BLaER1 (cell line): ENCODE measurements at regions not wholly inside any gene's neighbourhood (a gene's known extent, or its start where the extent isn't known, plus 50 kb on each side); places are given as distances from the start of the nearest gene placed in this dataset.

Experiments
- H3K27ac ChIP-seq: shearing (Covaris generic); formaldehyde crosslinking; 2 replicates; pipeline ENCODE4 v1.8.1; 2022
- H3K27me3 ChIP-seq: shearing (Covaris generic); formaldehyde crosslinking; 2 replicates; pipeline ENCODE4 v1.8.1; 2022
- H3K36me3 ChIP-seq: shearing (Covaris generic); formaldehyde crosslinking; 2 replicates; pipeline ENCODE4 v1.8.1; 2022
- H3K4me1 ChIP-seq: shearing (Covaris generic); formaldehyde crosslinking; 2 replicates; pipeline ENCODE4 v1.8.1; 2022
- H3K4me2 ChIP-seq: shearing (Covaris generic); formaldehyde crosslinking; 2 replicates; pipeline ENCODE4 v1.8.1; 2022
- H3K4me3 ChIP-seq: shearing (Covaris generic); formaldehyde crosslinking; 2 replicates; pipeline ENCODE4 v1.8.1; 2022
- H3K9ac ChIP-seq: shearing (Covaris generic); formaldehyde crosslinking; 2 replicates; pipeline ENCODE4 v1.8.1; 2022
- H3K9me3 ChIP-seq: shearing (Covaris generic); formaldehyde crosslinking; 2 replicates; pipeline ENCODE4 v1.8.1; 2022
- H4K20me1 ChIP-seq: shearing (Covaris generic); formaldehyde crosslinking; 2 replicates; pipeline ENCODE4 v1.8.1; 2022
- Cebpa-rat ChIP-seq: shearing (Covaris generic); IDR thresholded peaks from 2 replicates; pipeline ENCODE4 v1.8.1; 2022

DNA sequence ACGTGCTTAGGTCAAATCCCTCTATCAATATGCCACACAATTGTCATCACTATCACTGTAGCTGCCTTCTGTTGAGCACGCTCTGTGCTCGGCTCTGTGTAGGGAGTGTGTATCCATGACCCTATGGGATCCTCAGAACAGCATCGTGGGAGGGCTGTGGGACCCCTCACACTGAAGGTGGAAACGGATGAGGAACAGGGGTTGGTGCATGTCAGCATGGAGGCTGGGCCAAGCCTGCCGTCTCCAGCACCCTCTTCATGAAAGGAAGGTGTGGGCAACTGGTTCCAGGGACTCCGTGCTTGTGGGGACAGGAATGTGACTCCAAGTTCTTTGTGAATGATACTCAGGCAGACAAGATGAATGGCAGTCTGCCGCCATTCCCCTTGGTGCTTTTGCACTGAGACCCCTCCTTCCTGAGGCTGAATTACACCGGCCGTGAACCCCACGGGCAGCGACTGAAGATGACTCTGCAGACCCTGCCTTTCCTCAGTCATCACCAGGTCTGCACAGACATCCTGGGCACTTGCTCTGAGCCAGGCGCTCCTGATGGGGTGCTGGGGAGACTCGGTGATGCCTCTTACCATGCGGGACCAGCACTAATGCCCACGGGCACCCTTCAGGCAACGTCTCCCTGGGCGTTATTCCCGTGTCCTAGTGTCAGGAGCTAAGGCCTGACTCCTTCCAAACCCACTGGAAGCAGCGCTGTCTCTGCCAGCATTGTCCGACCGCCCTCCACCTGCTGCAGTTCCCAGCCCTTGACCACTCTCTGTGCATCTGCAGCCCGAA lies 495.2 kb downstream of the TCERG1L start:
- Histone ChIP-seq H3K4me1 (peaks cover 35% of the 10 kb centered on the region), H3K9me3 (peaks cover 37% of the 10 kb centered on the region), H3K36me3 (no peaks in the 10 kb centered on the region), H3K4me2 (no peak overlapping the region), H3K27ac (no peak overlapping the region), H3K9ac (no peak overlapping the region), H3K27me3 (no peaks in the 10 kb centered on the region), H3K4me3 (no peak overlapping the region), H4K20me1 (no peaks in the 10 kb centered on the region)
- TF ChIP-seq Cebpa-rat: no peak

DNA sequence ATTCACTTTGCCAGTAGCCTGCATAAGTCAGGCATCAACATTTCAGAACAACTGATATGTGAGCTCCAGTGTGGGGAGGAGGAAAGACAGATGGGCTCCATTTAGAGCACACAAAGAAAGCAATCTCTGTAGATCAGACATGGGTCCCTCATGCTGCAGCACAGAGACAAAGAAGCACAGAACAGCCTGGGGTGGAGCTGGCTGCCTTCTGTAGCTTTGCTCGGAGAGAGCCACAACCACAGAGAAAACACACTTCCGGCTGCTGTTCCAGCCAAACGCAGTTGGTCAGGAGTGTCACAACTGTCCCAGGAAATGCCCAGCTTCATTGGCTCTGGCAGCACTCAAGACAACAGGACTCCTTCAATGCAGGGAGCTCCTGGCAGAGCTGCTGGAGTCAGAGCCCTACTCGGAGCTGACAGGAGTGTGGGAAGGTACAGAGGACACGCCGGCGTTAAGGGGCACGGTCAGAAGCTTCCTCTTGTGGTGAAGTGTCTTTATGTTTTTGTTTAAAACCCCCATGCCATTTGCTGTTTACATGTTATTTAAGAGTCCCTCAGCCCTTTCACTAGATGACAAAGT lies 494.4 kb downstream of the TCERG1L start:
- Histone ChIP-seq H3K9ac (no peak overlapping the region), H3K4me2 (no peak overlapping the region)

DNA sequence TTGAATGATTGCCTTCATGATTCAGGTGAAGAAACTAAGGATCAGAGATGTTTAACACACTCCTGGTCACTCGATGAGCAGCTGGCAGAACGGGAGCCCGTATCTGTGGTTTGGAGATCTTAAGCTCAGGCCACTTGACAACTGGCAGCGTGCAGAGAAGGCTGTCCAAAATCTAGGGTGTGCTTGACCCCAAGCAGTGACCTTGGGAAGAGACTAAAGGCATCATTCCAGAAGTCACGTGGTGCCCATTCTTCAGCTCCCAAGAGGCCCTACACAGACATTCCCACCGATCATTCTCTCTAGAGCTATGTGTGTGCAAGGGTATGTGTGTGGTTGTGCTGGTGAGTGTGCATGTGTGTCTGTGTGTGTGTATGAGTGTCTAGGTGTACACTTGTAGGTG lies 493.8 kb downstream of the TCERG1L start:
- H3K4me2 ChIP-seq: no peak overlapping the region
- H3K4me3 ChIP-seq: no peak overlapping the region
- no peaks in the 10 kb centered on the region for H3K27me3 ChIP-seq
- H3K9me3 ChIP-seq: peaks cover 38% of the 10 kb centered on the region
- TF ChIP-seq Cebpa-rat: no peak
- no peaks in the 10 kb centered on the region for H3K36me3 ChIP-seq
- no peaks in the 10 kb centered on the region for H4K20me1 ChIP-seq
- no peak overlapping the region for H3K9ac ChIP-seq
- no peak overlapping the region for H3K27ac ChIP-seq
- H3K4me1 ChIP-seq: peaks cover 44% of the 10 kb centered on the region

More for the DNA sequence above, 494.4 kb downstream of the TCERG1L start:
- TF ChIP-seq Cebpa-rat: no peak
- Histone ChIP-seq H4K20me1 (no peaks in the 10 kb centered on the region), H3K27ac (no peak overlapping the region), H3K4me3 (no peak overlapping the region), H3K4me1 (peaks cover 43% of the 10 kb centered on the region), H3K9me3 (peaks cover 37% of the 10 kb centered on the region), H3K27me3 (no peaks in the 10 kb centered on the region), H3K36me3 (no peaks in the 10 kb centered on the region)

DNA sequence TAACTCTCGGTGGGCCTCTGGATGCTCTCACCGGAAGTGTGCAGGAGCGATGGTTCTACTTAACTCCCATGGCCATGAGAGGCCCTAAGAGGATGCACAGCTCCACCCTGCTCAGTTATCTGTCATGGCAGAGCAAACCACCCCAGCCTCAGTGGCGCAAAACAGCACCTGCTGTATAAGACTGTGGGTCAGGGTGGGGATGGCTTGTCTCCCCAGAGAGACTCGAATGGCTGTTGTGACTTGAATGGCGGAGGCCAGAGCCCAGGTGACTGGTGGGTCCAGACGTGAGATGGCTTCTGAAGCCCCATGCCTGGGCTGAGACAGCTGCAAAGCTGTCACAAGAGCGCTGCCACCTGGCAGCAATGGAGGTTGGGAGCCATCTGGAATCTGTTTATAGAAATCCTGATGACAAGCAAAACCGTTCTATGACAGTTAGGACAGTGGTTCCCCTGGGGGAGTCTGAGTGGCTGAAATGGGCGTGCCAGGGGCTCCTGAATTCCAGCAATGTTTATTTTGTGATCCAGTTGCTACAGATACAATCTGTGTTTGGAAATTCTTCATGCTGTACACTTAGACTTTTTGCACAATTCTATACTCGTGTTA lies 490.5 kb downstream of the TCERG1L start:
- H3K36me3 ChIP-seq: 0 out of 2 replicates have a peak, but pooled peaks cover 3% of the 10 kb centered on the region
- no peaks in the 10 kb centered on the region for H4K20me1 ChIP-seq
- H3K4me1 ChIP-seq: peaks cover 46% of the 10 kb centered on the region
- peak overlapping the region; percentile 81 for H3K27ac ChIP-seq
- H3K4me3 ChIP-seq: no peak overlapping the region
- TF ChIP-seq Cebpa-rat: 0 out of 2 replicates have a peak, but pooled peaks have one; percentile 10
- H3K4me2 ChIP-seq: peak overlapping the region; percentile 72
- peak overlapping the region; percentile 30; the same call in 1 of the 2 replicates for H3K9ac ChIP-seq
- H3K27me3 ChIP-seq: no peaks in the 10 kb centered on the region
- H3K9me3 ChIP-seq: peaks cover 65% of the 10 kb centered on the region

DNA sequence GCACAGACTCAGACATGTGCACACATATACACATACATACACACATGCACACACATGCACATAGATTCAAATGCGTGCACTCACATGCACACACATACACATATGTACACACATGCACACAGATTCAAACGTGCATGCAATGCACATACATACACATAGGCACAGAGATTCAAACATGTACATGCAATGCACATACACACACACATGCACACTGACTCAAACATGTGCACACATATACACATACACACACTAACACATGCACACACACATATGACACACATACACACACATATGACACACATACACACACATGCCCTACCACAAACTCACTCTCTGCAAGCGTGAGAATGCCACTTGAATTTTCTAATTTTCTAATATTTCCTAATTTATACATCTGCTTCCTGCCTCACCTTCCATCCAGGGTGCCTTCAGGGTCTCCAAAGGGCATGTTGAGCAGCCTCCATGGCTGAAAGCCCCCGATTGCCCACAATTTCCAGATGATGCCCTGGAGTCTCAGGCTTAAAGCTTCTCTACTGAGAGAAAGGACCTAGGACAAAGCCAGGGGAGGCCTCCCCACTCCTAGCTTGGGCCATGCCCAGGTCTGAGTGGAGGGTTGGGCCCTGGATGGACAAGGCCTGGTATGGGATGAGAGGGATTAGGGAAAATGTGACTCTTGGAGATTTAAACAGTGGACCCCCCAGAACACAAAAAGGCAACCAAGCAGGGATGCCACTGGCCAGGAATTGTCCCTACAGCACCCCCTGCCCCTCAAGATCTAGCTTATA lies 487.1 kb downstream of the TCERG1L start:
- 0 out of 2 replicates have a peak, but pooled peaks cover 5% of the 10 kb centered on the region for H3K36me3 ChIP-seq
- peaks cover 49% of the 10 kb centered on the region for H3K9me3 ChIP-seq
- no peak for TF ChIP-seq Cebpa-rat
- no peaks in the 10 kb centered on the region for H4K20me1 ChIP-seq
- peaks cover 40% of the 10 kb centered on the region for H3K4me1 ChIP-seq
- H3K27ac ChIP-seq: no peak overlapping the region
- H3K4me2 ChIP-seq: no peak overlapping the region
- H3K9ac ChIP-seq: no peak overlapping the region
- no peaks in the 10 kb centered on the region for H3K27me3 ChIP-seq
- no peak overlapping the region for H3K4me3 ChIP-seq

DNA sequence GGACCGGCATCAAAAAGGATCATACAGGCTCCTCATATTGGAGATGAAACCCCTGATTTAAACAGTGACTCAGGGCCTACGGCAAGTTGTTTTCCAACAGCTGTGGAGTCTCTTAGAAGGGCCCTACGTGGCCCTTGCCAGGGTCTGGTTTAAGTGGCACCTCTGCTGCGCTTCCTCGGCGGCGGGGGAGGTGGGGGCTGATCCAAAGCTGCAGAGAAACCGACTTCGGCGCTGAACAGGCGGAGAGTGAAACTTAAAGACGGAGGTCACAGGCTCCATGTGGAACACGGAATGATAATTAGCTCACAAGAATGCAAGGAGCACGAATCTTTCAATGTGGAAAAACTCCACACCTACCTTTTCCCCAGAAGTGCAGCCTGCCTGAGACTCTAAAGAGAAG lies 477.9 kb downstream of the TCERG1L start:
- peaks cover 37% of the 10 kb centered on the region for H3K4me1 ChIP-seq
- no peak for TF ChIP-seq Cebpa-rat
- H3K4me3 ChIP-seq: no peak overlapping the region
- H3K9ac ChIP-seq: no peak overlapping the region
- no peak overlapping the region for H3K27ac ChIP-seq
- H3K4me2 ChIP-seq: no peak overlapping the region
- H3K27me3 ChIP-seq: no peaks in the 10 kb centered on the region
- H4K20me1 ChIP-seq: no peaks in the 10 kb centered on the region
- H3K9me3 ChIP-seq: peaks cover 6% of the 10 kb centered on the region; the same call in 1 of the 2 replicates
- H3K36me3 ChIP-seq: no peaks in the 10 kb centered on the region

DNA sequence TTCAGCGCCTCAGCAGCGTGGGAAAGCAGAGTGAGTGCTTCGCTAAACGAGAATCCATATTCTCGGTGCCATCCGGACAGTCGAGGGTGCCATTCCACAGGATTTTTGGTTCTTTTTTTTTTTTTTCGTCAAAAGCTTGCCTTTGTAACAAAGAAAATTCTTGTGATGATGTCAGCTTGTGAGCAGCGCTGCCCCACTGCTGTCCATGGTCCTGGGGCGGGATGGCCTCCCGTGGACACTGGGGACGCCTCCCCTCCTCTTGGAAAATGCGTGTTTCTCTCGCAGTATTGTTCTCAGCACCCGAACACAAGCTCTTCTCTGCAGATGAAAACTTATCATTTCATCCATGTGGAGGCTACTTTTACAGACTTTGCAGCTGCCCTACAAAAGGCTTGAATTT lies 477.4 kb downstream of the TCERG1L start:
- no peak overlapping the region for H3K4me3 ChIP-seq
- no peak overlapping the region; the same call in 1 of the 2 replicates for H3K4me2 ChIP-seq
- no peak overlapping the region for H3K27ac ChIP-seq
- no peaks in the 10 kb centered on the region for H3K36me3 ChIP-seq
- H3K9me3 ChIP-seq: peaks cover 4% of the 10 kb centered on the region; the same call in 1 of the 2 replicates
- no peak overlapping the region for H3K9ac ChIP-seq
- H3K4me1 ChIP-seq: peaks cover 40% of the 10 kb centered on the region
- H3K27me3 ChIP-seq: no peaks in the 10 kb centered on the region
- H4K20me1 ChIP-seq: no peaks in the 10 kb centered on the region
- TF ChIP-seq Cebpa-rat: no peak

DNA sequence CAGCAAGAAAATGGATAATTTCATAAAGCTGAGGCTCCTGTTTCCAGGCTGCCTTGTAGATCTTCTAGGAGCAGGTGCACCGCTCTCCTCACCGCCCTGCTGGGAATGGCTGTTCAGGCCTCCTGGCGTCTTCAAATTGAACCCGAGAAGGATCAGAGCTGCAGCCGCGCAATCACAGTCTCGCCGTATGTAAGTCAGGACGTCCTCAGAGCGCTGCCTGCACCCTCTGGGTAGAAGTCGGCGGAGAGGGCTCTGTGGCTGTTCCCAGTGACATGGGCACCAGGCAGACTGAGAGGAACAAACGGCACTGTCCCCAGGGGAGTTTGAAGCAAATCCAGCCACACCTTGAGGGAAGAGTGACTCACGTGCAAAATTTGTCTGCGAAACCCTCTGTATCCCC lies 476.9 kb downstream of the TCERG1L start:
- H3K4me1 ChIP-seq: peaks cover 40% of the 10 kb centered on the region
- H3K4me2 ChIP-seq: peak overlapping the region; percentile 9; the same call in 1 of the 2 replicates
- peaks cover 4% of the 10 kb centered on the region; the same call in 1 of the 2 replicates for H3K9me3 ChIP-seq
- H4K20me1 ChIP-seq: no peaks in the 10 kb centered on the region
- no peak overlapping the region for H3K27ac ChIP-seq
- TF ChIP-seq Cebpa-rat: no peak
- no peaks in the 10 kb centered on the region for H3K27me3 ChIP-seq
- H3K36me3 ChIP-seq: no peaks in the 10 kb centered on the region
- no peak overlapping the region for H3K9ac ChIP-seq
- H3K4me3 ChIP-seq: no peak overlapping the region

DNA sequence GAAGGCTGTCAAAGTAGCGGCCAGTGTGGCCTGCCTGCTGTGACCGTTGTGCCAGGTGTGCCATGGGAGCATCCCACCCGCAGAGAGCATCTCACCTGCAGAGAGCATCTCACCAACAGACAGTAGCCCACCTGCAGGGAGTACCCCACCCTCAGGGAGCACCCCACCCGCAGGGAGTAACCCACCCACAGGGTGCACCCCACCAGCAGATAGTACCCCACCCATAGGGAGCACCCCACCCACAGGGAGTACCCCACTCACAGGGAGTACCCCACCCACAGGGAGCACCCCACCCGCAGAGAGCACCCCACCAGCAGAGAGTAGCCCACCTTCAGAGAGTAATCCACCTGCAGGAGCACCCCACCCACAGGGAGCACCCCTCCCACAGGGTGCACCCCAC lies 476.5 kb downstream of the TCERG1L start:
- Histone ChIP-seq H3K9ac (no peak overlapping the region), H4K20me1 (no peaks in the 10 kb centered on the region), H3K36me3 (no peaks in the 10 kb centered on the region), H3K9me3 (peaks cover 4% of the 10 kb centered on the region; the same call in 1 of the 2 replicates), H3K27ac (no peak overlapping the region), H3K4me1 (peaks cover 40% of the 10 kb centered on the region), H3K27me3 (no peaks in the 10 kb centered on the region), H3K4me3 (no peak overlapping the region), H3K4me2 (0 out of 2 replicates have a peak overlapping the region, but pooled peaks have one; percentile 9)
- TF ChIP-seq Cebpa-rat: no peak
